ENCODE measurements at regions not wholly inside any gene's neighbourhood (a gene's known extent, or its start where the extent isn't known, plus 50 kb on each side); places are given as distances from the start of the nearest gene placed in this dataset.

- Histone ChIP-seq H3K4me1 (ENCODE audit: insufficient read depth, low read length, poor library complexity, severe bottlenecking) (no peaks in the 10 kb centered on the region), H3K9me3 (ENCODE audit: low read depth, low read length, poor library complexity, severe bottlenecking) (no peaks in the 10 kb centered on the region), H3K27ac (ENCODE audit: low read depth, low read length, poor library complexity, severe bottlenecking) (no peak overlapping the region), H3K27me3 (replicated peaks; ENCODE audit: insufficient read depth, low read depth, low read length, poor library complexity) (no peaks in the 10 kb centered on the region), H3K36me3 (ENCODE audit: insufficient read depth, low read length, poor library complexity, severe bottlenecking) (no peaks in the 10 kb centered on the region), H3K4me3 (ENCODE audit: low read depth, low read length, poor library complexity, severe bottlenecking) (no peak overlapping the region)
- DNase-seq (ENCODE audit: low spot score) = no peak
- CTCF ChIA-PET = interaction anchor here (0.6 kb wide), 1 partner anchor 448 kb away, joined by 5 read pairs; no protein-coding TSS in a partner anchor
- POLR2A ChIA-PET (ENCODE audit: low non-redundant PET) = no interaction called here
- TF ChIP-seq CTCF (conservative IDR thresholded peaks at IDR 0.05; ENCODE audit: low read depth, low read length) = no peak
- no peak for TF ChIP-seq EZH2 (IDR thresholded peaks at IDR 0.05; ENCODE audit: borderline replicate concordance, low read depth, low read length, poor library complexity, severe bottlenecking)
- no TSS peak for BruUV-seq (replicated peaks)
- intact Hi-C loops (cut with micrococcal nuclease; ENCODE audit: unreplicated experiment) = no loop called here
Measured at GRCh38 chr6:9638861-9639260, 776.0 kb downstream of the TFAP2A start.

DNA sequence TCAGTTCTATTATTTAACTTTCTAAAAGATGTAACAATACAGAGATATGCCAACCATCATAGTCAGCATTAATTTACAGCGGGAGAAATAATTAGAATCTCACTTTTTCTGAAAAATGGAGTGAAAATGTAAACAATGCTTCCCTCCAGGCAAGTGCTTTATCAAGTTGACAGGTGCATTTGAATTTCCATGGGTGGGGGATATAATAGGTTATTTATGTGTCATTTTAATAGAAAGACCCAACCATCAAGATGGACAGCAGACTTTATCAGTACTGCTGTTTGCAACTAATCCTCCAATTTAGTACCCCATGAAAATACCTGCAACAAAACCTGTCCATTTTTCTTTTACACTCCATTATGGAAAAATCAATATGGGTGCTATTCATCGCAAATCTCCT, 780.1 kb downstream of the TFAP2A start:
- BruUV-seq (replicated peaks) = no TSS peak
- TF ChIP-seq EZH2 (IDR thresholded peaks at IDR 0.05; ENCODE audit: borderline replicate concordance, low read depth, low read length, poor library complexity, severe bottlenecking) (no peak), CTCF (conservative IDR thresholded peaks at IDR 0.05; ENCODE audit: low read depth, low read length) (no peak)
- Histone ChIP-seq H3K4me3 (ENCODE audit: low read depth, low read length, poor library complexity, severe bottlenecking) (no peak overlapping the region), H3K9me3 (ENCODE audit: low read depth, low read length, poor library complexity, severe bottlenecking) (peaks cover 12% of the 10 kb centered on the region), H3K27me3 (replicated peaks; ENCODE audit: insufficient read depth, low read depth, low read length, poor library complexity) (no peaks in the 10 kb centered on the region), H3K36me3 (ENCODE audit: insufficient read depth, low read length, poor library complexity, severe bottlenecking) (no peaks in the 10 kb centered on the region), H3K27ac (ENCODE audit: low read depth, low read length, poor library complexity, severe bottlenecking) (no peak overlapping the region), H3K4me1 (ENCODE audit: insufficient read depth, low read length, poor library complexity, severe bottlenecking) (no peaks in the 10 kb centered on the region)
- CTCF ChIA-PET = no interaction called here
- intact Hi-C loops (cut with micrococcal nuclease; ENCODE audit: unreplicated experiment) = no loop called here
- no peak for DNase-seq (ENCODE audit: low spot score)
- POLR2A ChIA-PET (ENCODE audit: low non-redundant PET) = no interaction called here

DNA sequence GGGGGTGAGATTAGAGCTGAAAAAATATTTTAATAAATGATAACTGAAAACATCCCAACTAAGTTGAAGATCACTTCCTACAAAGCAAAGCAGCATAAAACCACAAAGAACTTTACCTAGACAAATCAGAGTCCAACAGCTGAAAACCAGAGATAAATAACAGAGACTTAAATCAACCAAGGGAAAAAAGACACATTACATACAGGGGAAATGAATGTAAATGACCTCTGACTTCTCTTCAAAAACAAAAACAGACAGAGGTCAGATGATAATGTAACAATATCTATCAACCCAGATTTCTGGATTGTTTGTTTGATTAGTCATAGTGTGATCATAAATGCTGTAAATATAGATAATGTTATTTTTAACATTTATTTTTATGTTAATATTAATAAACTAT, 782.8 kb downstream of the TFAP2A start:
- Histone ChIP-seq H3K36me3 (ENCODE audit: insufficient read depth, low read length, poor library complexity, severe bottlenecking) (no peaks in the 10 kb centered on the region), H3K4me3 (ENCODE audit: low read depth, low read length, poor library complexity, severe bottlenecking) (no peak overlapping the region), H3K4me1 (ENCODE audit: insufficient read depth, low read length, poor library complexity, severe bottlenecking) (no peaks in the 10 kb centered on the region), H3K27me3 (replicated peaks; ENCODE audit: insufficient read depth, low read depth, low read length, poor library complexity) (no peaks in the 10 kb centered on the region), H3K27ac (ENCODE audit: low read depth, low read length, poor library complexity, severe bottlenecking) (no peak overlapping the region), H3K9me3 (ENCODE audit: low read depth, low read length, poor library complexity, severe bottlenecking) (peaks cover 12% of the 10 kb centered on the region)
- POLR2A ChIA-PET (ENCODE audit: low non-redundant PET) = no interaction called here
- BruUV-seq (replicated peaks) = no TSS peak
- no peak for DNase-seq (ENCODE audit: low spot score)
- TF ChIP-seq EZH2 (IDR thresholded peaks at IDR 0.05; ENCODE audit: borderline replicate concordance, low read depth, low read length, poor library complexity, severe bottlenecking) (no peak), CTCF (conservative IDR thresholded peaks at IDR 0.05; ENCODE audit: low read depth, low read length) (no peak)
- CTCF ChIA-PET = no interaction called here
- intact Hi-C loops (cut with micrococcal nuclease; ENCODE audit: unreplicated experiment) = no loop called here

All from A673 (cell line).